Sigmoid colon (tissue), 6 donors: ENCODE measurements at regions not wholly inside any gene's neighbourhood (a gene's known extent, or its start where the extent isn't known, plus 50 kb on each side); places are given as distances from the start of the nearest gene placed in this dataset.

ENCODE experiments used
- DNase-seq: peaks from one replicate; pipeline ENCODE4 v3.0.0-alpha.2; 2019
- H3K27ac ChIP-seq, 4 donors: fragments of 200-600 bp; sonication (generic); one replicate each; pipeline ENCODE4 v1.5.1; 2016 to 2019; ENCODE audit warnings: mild to moderate bottlenecking in 1 of 4
- H3K27me3 ChIP-seq, 3 donors: fragments of 200-600 bp; sonication (generic); one replicate each; pipeline ENCODE4 v1.5.1; 2019; ENCODE audit warnings: mild to moderate bottlenecking in 1 of 3
- H3K36me3 ChIP-seq, 4 donors: fragments of 200-600 bp; sonication (generic); one replicate each; pipeline ENCODE4 v1.5.1; 2016 to 2019
- H3K4me1 ChIP-seq, 4 donors: fragments of 200-600 bp; sonication (generic); one replicate each; pipeline ENCODE4 v1.5.1; 2017 to 2019
- H3K4me3 ChIP-seq, 4 donors: fragments of 200-600 bp; sonication (generic); one replicate each; pipeline ENCODE4 v1.5.1; 2017 to 2019; ENCODE audit warnings: mild to moderate bottlenecking in 2 of 4, moderate library complexity in 1 of 4
- H3K9me3 ChIP-seq, 4 donors: fragments of 200-600 bp in 3 of 4; sonication (generic) in 3 of 4; one replicate each; pipeline versions ENCODE4 v1.5.1 to v1.6.1; 2013 to 2019
- CTCF ChIP-seq, 4 experiments: fragments of 450-650 bp in 3 of 4; fragments of 200-600 bp in 1 of 4; IDR thresholded peaks; one replicate each; pipeline ENCODE4 v1.5.1; 2016 to 2019; ENCODE audit warnings: antibody characterized with exemption in 4 of 4, mild to moderate bottlenecking in 3 of 4, moderate library complexity in 2 of 4
- EP300 ChIP-seq, 4 donors: sonication (generic); formaldehyde crosslinking; IDR thresholded peaks; one replicate each; pipeline ENCODE4 v1.6.1; 2017; ENCODE audit warnings: antibody characterized with exemption in 4 of 4
- POLR2A ChIP-seq, 2 donors: fragments of 450-650 bp; IDR thresholded peaks; one replicate each; pipeline ENCODE4 v1.6.1; 2016; ENCODE audit warnings: antibody characterized with exemption in 2 of 2, mild to moderate bottlenecking in 2 of 2, moderate library complexity in 2 of 2
- POLR2AphosphoS5 ChIP-seq, 4 donors: sonication (generic); formaldehyde crosslinking; IDR thresholded peaks; one replicate each; pipeline ENCODE4 v1.6.1; 2017; ENCODE audit warnings: antibody characterized with exemption in 4 of 4
- WGBS, 2 donors: extraction: QIAGEN DNeasy Blood & Tissue Kit; methylation state at CpG; one replicate each; pipeline ENCODE4 v1.1.7; 2013; 5-methylcytosine and 5-hydroxymethylcytosine counted together
- intact Hi-C: fragments of 100-400 bp; cut with DNase I; formaldehyde crosslinking; loops from one replicate; pipeline ENCODE4 v1.15.1; 2023
- donor health status: healthy with polysubstance abuse.
- donor health status: healthy.

GRCh38 chr7:138226745-138227279, 150.6 kb downstream of the AKR1D1 start:
- no peaks in the 10 kb centered on the region for H3K9me3 ChIP-seq
- H3K4me1 ChIP-seq: no peaks in the 10 kb centered on the region
- no peak for DNase-seq
- no peaks in the 10 kb centered on the region for H3K36me3 ChIP-seq
- intact Hi-C loops: no loop called here
- WGBS, 2 donors: 89 to 91% methylated on average over 4 of the region's 4 CpGs
- H3K27me3 ChIP-seq: no peaks in the 10 kb centered on the region
- TF ChIP-seq CTCF (IDR thresholded peaks at IDR 0.05): no peak
- no peak overlapping the region for H3K4me3 ChIP-seq
- H3K27ac ChIP-seq: no peak overlapping the region

- Histone ChIP-seq H3K27me3 (no peaks in the 10 kb centered on the region), H3K4me3 (no peak overlapping the region), H3K36me3 (no peaks in the 10 kb centered on the region), H3K4me1 (no peaks in the 10 kb centered on the region), H3K9me3 (peaks cover 0 to 2% (median 0%) of the 10 kb centered on the region in 4 donors), H3K27ac (no peak overlapping the region)
- no peak for TF ChIP-seq POLR2AphosphoS5 (IDR thresholded peaks at IDR 0.05)
- no peak for TF ChIP-seq CTCF (IDR thresholded peaks at IDR 0.05)
- TF ChIP-seq EP300 (IDR thresholded peaks at IDR 0.05): no peak
- intact Hi-C loops: no loop called here
- WGBS, 2 donors: 88 to 89% methylated on average over 7 of the region's 7 CpGs
- DNase-seq: no peak
Observed at GRCh38 chr7:138228119-138228518, 151.9 kb downstream of the AKR1D1 start.

DNA sequence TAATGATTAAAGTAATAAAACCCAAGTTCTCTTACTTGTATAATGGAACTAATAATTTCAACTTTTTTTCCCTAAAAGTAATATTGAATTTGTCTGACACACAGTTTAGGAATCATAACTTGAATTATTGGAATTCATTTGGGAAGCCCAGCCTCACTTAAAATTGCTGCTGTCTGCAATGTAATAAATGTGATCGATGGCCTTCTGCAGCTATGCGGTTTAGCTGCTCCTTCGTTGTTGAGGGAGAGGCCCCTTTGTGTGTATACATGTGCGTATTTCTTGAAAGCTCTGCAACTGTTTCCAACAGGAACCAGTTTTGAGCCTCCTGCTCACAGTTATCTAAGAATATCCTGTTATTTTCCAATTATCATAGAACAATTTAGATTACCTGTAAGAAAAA, 152.5 kb downstream of the AKR1D1 start:
- Histone ChIP-seq H3K9me3 (peaks cover 0 to 2% (median 0%) of the 10 kb centered on the region in 4 donors), H3K4me1 (no peaks in the 10 kb centered on the region), H3K36me3 (no peaks in the 10 kb centered on the region), H3K27me3 (no peaks in the 10 kb centered on the region), H3K27ac (no peak overlapping the region), H3K4me3 (no peak overlapping the region)
- TF ChIP-seq CTCF (IDR thresholded peaks at IDR 0.05) (no peak), POLR2A (IDR thresholded peaks at IDR 0.05) (no peak), POLR2AphosphoS5 (IDR thresholded peaks at IDR 0.05) (no peak), EP300 (IDR thresholded peaks at IDR 0.05) (no peak)
- WGBS, 2 donors: 73 to 86% methylated on average over 4 of the region's 4 CpGs
- no peak for DNase-seq
- intact Hi-C loops: no loop called here

GRCh38 chr7:138233189-138233588, 156.9 kb downstream of the AKR1D1 start:
- peaks cover 0 to 2% (median 0%) of the 10 kb centered on the region in 4 donors for H3K9me3 ChIP-seq
- H3K27ac ChIP-seq: no peak overlapping the region
- WGBS, 2 donors: 90 to 94% methylated on average over 6 of the region's 6 CpGs
- TF ChIP-seq EP300 (IDR thresholded peaks at IDR 0.05) (no peak), CTCF (IDR thresholded peaks at IDR 0.05) (no peak), POLR2AphosphoS5 (IDR thresholded peaks at IDR 0.05) (no peak), POLR2A (IDR thresholded peaks at IDR 0.05) (no peak)
- intact Hi-C loops: no loop called here
- H3K36me3 ChIP-seq: no peaks in the 10 kb centered on the region
- H3K27me3 ChIP-seq: no peaks in the 10 kb centered on the region
- H3K4me1 ChIP-seq: no peaks in the 10 kb centered on the region
- no peak for DNase-seq
- no peak overlapping the region for H3K4me3 ChIP-seq

DNA sequence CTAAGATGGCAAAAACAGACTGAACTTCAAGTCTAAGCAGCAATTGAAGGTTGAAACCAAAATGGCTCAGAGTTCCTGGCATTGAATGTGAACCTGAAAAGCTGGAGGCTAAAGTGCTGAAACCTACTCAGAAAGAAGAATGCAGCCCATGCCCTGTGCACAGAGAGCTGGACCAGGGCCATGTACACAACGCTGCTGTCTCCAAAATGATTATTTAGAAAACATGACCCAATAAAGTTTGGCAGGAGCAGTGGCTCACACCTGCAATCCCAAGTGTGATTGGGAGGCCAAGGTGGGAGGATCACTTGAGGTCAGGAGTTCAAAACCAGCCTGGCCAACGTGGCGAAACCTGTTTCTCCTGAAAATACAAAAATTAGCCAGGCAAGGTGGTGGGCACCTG, 158.9 kb downstream of the AKR1D1 start:
- no peak for DNase-seq
- Histone ChIP-seq H3K36me3 (no peaks in the 10 kb centered on the region), H3K4me1 (no peaks in the 10 kb centered on the region), H3K9me3 (peaks cover 0 to 3% (median 1%) of the 10 kb centered on the region in 4 donors), H3K27me3 (no peaks in the 10 kb centered on the region), H3K4me3 (no peak overlapping the region), H3K27ac (no peak overlapping the region)
- 61 to 77% methylated on average over 3 of the region's 3 CpGs for WGBS, 2 donors
- intact Hi-C loops: no loop called here
- TF ChIP-seq CTCF (IDR thresholded peaks at IDR 0.05) (no peak), POLR2AphosphoS5 (IDR thresholded peaks at IDR 0.05) (no peak), EP300 (IDR thresholded peaks at IDR 0.05) (no peak), POLR2A (IDR thresholded peaks at IDR 0.05) (no peak)
